HEK293 (cell line): ENCODE measurements at regions not wholly inside any gene's neighbourhood (a gene's known extent, or its start where the extent isn't known, plus 50 kb on each side); places are given as distances from the start of the nearest gene placed in this dataset.

Source experiments
- OVOL3 ChIP-seq: fragments of 450-650 bp; formaldehyde crosslinking; IDR thresholded peaks from 2 replicates; pipeline ENCODE4 v1.5.1; 2016; ENCODE audit warnings: missing biosample characterization, missing genetic modification characterization
- REST ChIP-seq: fragments of 450-650 bp; formaldehyde crosslinking; IDR thresholded peaks from 2 replicates; pipeline ENCODE4 v1.5.1; 2016; ENCODE audit warnings: missing biosample characterization, missing genetic modification characterization
- ZBTB7A ChIP-seq: fragments of 450-650 bp; formaldehyde crosslinking; IDR thresholded peaks from 2 replicates; pipeline ENCODE4 v1.5.1; 2016; ENCODE audit warnings: low read depth, missing biosample characterization, missing genetic modification characterization
- ZNF610 ChIP-seq: fragments of 450-650 bp; formaldehyde crosslinking; IDR thresholded peaks from 2 replicates; pipeline ENCODE4 v1.5.1; 2016; ENCODE audit warnings: missing biosample characterization, missing genetic modification characterization, borderline replicate concordance
- TF ChIP-seq, protein P1 (sequence below): fragments of 450-650 bp; formaldehyde crosslinking; IDR thresholded peaks from 2 replicates; pipeline ENCODE4 v1.5.1; 2016; ENCODE audit warnings: missing biosample characterization, missing genetic modification characterization
- TF ChIP-seq, protein P2 (sequence below): fragments of 450-650 bp; formaldehyde crosslinking; IDR thresholded peaks from 2 replicates; pipeline ENCODE4 v1.5.1; 2016; ENCODE audit warnings: missing biosample characterization, missing genetic modification characterization

DNA sequence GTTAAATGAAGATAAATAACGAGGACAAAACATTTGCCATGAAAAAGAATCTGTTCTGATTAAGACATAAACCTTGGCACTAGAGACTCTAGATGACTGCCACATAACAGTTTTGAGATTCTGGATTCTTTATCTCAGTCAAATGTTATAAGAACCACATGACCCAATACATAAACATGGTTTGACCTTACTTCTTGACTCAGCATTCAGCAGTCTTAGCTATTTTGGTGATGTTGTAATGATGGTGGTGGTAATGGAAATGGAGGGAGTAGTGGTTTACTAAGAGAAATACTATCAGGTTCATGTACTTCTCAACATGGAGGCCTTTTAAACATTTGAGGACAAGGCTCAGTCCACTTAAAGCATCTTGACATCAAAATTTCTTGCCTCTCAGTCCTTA, 925.4 kb downstream of the CDH11 start:
- TF ChIP-seq, protein P1, sequence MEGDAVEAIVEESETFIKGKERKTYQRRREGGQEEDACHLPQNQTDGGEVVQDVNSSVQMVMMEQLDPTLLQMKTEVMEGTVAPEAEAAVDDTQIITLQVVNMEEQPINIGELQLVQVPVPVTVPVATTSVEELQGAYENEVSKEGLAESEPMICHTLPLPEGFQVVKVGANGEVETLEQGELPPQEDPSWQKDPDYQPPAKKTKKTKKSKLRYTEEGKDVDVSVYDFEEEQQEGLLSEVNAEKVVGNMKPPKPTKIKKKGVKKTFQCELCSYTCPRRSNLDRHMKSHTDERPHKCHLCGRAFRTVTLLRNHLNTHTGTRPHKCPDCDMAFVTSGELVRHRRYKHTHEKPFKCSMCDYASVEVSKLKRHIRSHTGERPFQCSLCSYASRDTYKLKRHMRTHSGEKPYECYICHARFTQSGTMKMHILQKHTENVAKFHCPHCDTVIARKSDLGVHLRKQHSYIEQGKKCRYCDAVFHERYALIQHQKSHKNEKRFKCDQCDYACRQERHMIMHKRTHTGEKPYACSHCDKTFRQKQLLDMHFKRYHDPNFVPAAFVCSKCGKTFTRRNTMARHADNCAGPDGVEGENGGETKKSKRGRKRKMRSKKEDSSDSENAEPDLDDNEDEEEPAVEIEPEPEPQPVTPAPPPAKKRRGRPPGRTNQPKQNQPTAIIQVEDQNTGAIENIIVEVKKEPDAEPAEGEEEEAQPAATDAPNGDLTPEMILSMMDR (tag by site-specific recombination) = no peak
- TF ChIP-seq OVOL3 = no peak
- no peak for TF ChIP-seq ZBTB7A
- TF ChIP-seq REST (tag by site-specific recombination) = no peak
- TF ChIP-seq ZNF610 (tag by site-specific recombination) = no peak
- TF ChIP-seq, protein P2, sequence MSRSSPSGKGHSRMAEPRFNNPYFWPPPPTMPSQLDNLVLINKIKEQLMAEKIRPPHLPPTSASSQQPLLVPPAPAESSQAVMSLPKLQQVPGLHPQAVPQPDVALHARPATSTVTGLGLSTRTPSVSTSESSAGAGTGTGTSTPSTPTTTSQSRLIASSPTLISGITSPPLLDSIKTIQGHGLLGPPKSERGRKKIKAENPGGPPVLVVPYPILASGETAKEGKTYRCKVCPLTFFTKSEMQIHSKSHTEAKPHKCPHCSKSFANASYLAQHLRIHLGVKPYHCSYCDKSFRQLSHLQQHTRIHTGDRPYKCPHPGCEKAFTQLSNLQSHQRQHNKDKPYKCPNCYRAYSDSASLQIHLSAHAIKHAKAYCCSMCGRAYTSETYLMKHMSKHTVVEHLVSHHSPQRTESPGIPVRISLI (tag by site-specific recombination) = no peak
